ENCODE measurements at regions not wholly inside any gene's neighbourhood (a gene's known extent, or its start where the extent isn't known, plus 50 kb on each side); places are given as distances from the start of the nearest gene placed in this dataset.

DNA sequence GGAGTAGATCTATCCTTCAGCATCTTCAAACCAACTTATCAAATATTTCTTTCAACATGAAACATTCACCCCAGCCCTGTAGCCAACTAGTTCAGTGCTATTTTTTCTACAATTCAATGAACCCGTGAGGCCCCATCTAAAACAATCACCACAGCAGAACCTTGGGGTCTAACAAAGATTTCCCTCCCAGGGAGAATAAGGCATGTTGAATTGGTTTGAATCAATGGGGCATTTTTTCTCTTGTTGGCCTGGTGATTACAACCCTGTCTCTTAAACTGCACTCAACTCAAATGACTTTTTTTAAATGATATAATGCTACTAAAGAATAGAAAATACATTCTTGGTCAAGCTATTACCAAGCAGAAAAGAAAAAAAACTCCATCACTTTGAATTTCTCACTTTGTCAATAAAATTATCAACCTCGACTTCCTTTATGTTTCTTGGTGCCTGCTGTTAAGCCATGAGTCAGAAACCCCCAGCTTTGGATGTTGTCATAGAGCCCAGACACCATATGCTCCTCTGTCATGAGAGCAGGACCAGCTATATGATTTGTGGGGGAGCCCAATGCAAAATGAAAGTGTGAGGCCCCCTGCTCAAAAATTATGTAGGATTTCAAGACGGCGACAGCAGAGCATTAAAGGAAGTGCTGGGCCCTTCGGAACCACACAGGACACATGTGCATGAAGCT, 282.4 kb downstream of the MEIS1 start:
- Histone ChIP-seq H3K27me3 (no peaks in the 10 kb centered on the region), H3K4me1 (peaks cover 12% of the 10 kb centered on the region), H3K4me2 (no peak overlapping the region), H3K36me3 (no peaks in the 10 kb centered on the region), H3K27ac (no peak overlapping the region), H3K4me3 (no peak overlapping the region), H3K9me3 (no peaks in the 10 kb centered on the region), H3K9ac (no peak overlapping the region), H4K20me1 (no peaks in the 10 kb centered on the region)
- TF ChIP-seq Cebpa-rat (IDR thresholded peaks at IDR 0.05), result no peak

GRCh38 chr2:66717973-66718372, 283.0 kb downstream of the MEIS1 start:
- peaks cover 12% of the 10 kb centered on the region for H3K4me1 ChIP-seq
- no peaks in the 10 kb centered on the region for H3K27me3 ChIP-seq
- no peaks in the 10 kb centered on the region for H4K20me1 ChIP-seq
- no peak for TF ChIP-seq Cebpa-rat (IDR thresholded peaks at IDR 0.05)
- no peaks in the 10 kb centered on the region for H3K9me3 ChIP-seq
- H3K9ac ChIP-seq, result no peak overlapping the region
- H3K4me2 ChIP-seq, result no peak overlapping the region
- H3K4me3 ChIP-seq, result no peak overlapping the region
- H3K36me3 ChIP-seq, result no peaks in the 10 kb centered on the region
- no peak overlapping the region for H3K27ac ChIP-seq

GRCh38 chr2:66721776-66722175, 286.9 kb downstream of the MEIS1 start:
- H3K9ac ChIP-seq, result no peak overlapping the region
- no peaks in the 10 kb centered on the region for H3K36me3 ChIP-seq
- no peaks in the 10 kb centered on the region for H3K27me3 ChIP-seq
- no peaks in the 10 kb centered on the region for H3K9me3 ChIP-seq
- H3K27ac ChIP-seq, result no peak overlapping the region
- no peak overlapping the region for H3K4me3 ChIP-seq
- peaks cover 12% of the 10 kb centered on the region for H3K4me1 ChIP-seq
- peak overlapping the region; percentile 41; the same call in 1 of the 2 replicates for H3K4me2 ChIP-seq
- H4K20me1 ChIP-seq, result no peaks in the 10 kb centered on the region
- no peak for TF ChIP-seq Cebpa-rat (IDR thresholded peaks at IDR 0.05)

- no peak overlapping the region for H3K9ac ChIP-seq
- H3K27ac ChIP-seq, result no peak overlapping the region
- no peaks in the 10 kb centered on the region for H3K27me3 ChIP-seq
- H3K4me2 ChIP-seq, result no peak overlapping the region
- H3K4me3 ChIP-seq, result no peak overlapping the region
- no peaks in the 10 kb centered on the region for H3K9me3 ChIP-seq
- no peak for TF ChIP-seq Cebpa-rat (IDR thresholded peaks at IDR 0.05)
- no peaks in the 10 kb centered on the region for H4K20me1 ChIP-seq
- no peaks in the 10 kb centered on the region for H3K36me3 ChIP-seq
- peaks cover 12% of the 10 kb centered on the region for H3K4me1 ChIP-seq
These were observed 289.3 kb downstream of the MEIS1 start for GRCh38 chr2:66724241-66724640.

DNA sequence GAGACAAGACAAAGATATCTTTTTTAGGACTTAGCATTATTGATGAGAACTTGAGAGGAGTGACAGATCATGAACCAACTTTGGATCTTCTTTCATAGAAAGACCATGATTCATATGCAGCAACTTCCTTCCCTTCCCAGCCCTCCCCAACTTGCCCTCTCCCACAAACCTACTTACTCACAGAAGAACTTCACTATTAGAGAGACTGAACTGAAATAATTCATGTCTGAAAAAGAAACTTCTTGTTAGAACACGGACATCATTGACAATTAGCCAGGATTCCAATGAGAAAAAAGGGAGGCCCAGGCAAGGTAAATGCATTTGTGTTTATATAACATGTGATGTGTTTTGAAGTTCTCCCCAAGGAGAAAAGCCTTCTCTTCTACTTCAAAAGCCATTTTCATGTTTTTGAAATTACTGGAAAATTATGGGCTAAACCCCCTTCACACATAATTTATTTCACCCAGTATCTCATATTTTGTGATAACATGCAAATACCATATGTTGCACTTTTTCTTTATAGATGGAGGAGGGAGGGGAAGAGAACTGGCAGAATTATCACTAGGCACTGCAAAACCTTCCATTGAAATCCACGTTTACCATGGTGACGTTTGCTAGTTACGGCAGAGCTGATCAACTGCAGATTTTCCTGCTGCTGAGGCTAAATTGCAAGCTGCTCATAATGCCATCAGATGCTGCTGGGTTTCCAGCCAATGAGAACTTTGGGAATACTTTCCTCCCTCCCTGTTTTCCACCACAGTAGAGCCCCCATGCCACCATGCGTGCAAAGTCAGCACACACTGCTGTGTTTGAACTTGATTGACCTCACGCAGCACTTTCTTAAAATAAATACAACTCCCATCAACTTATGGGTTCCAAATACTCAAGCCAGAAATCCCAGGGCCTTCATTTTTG, 294.7 kb downstream of the MEIS1 start:
- no peaks in the 10 kb centered on the region for H3K27me3 ChIP-seq
- no peaks in the 10 kb centered on the region for H3K4me1 ChIP-seq
- H3K9ac ChIP-seq, result no peak overlapping the region
- no peaks in the 10 kb centered on the region for H3K36me3 ChIP-seq
- H3K4me2 ChIP-seq, result no peak overlapping the region
- no peaks in the 10 kb centered on the region for H4K20me1 ChIP-seq
- H3K27ac ChIP-seq, result no peak overlapping the region
- H3K9me3 ChIP-seq, result no peaks in the 10 kb centered on the region
- no peak overlapping the region for H3K4me3 ChIP-seq
- TF ChIP-seq Cebpa-rat (IDR thresholded peaks at IDR 0.05), result no peak

GRCh38 chr2:66730441-66730840, 295.5 kb downstream of the MEIS1 start:
- Histone ChIP-seq H3K4me2 (no peak overlapping the region), H3K4me1 (no peaks in the 10 kb centered on the region), H3K27ac (no peak overlapping the region), H3K4me3 (no peak overlapping the region), H4K20me1 (no peaks in the 10 kb centered on the region), H3K9ac (no peak overlapping the region), H3K9me3 (no peaks in the 10 kb centered on the region), H3K36me3 (no peaks in the 10 kb centered on the region), H3K27me3 (no peaks in the 10 kb centered on the region)
- no peak for TF ChIP-seq Cebpa-rat (IDR thresholded peaks at IDR 0.05)

DNA sequence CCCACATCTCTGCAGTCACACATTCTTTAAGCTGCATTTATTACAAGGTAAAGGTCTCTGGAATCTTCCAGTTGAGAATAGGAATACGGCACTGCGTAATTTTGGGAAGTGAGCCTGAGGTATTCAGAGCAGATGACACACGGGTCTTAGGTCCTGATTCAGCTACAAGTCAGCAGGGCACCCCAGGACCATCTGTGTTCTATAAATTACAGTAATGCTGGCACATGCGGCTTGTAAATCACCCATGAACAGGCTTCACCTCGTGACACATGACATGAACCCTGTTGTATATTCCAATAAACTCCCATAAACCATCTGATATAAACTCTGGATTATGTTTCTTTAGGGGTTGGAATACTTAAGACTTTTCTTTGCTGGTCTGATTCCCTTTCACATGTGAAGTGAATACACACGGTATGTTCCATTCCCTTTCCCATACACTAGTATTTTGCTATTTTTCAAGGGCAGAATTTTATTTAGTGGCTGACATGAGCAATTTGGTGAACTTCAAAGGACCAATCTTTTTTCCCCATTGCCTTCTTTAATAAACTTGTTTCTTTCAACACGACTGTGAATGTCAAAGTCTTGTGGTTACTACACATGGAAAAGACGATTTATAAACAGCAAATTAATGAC, 298.6 kb downstream of the MEIS1 start:
- H3K4me1 ChIP-seq, result no peaks in the 10 kb centered on the region
- no peaks in the 10 kb centered on the region for H3K27me3 ChIP-seq
- TF ChIP-seq Cebpa-rat (IDR thresholded peaks at IDR 0.05), result no peak
- H3K9ac ChIP-seq, result no peak overlapping the region
- no peaks in the 10 kb centered on the region for H3K36me3 ChIP-seq
- no peak overlapping the region for H3K4me2 ChIP-seq
- H3K4me3 ChIP-seq, result no peak overlapping the region
- H4K20me1 ChIP-seq, result no peaks in the 10 kb centered on the region
- H3K27ac ChIP-seq, result no peak overlapping the region
- no peaks in the 10 kb centered on the region for H3K9me3 ChIP-seq

- H3K27ac ChIP-seq, result no peak overlapping the region
- no peaks in the 10 kb centered on the region for H4K20me1 ChIP-seq
- no peak for TF ChIP-seq Cebpa-rat (IDR thresholded peaks at IDR 0.05)
- peak overlapping the region; percentile 29 for H3K4me2 ChIP-seq
- H3K36me3 ChIP-seq, result no peaks in the 10 kb centered on the region
- no peak overlapping the region for H3K9ac ChIP-seq
- peaks cover 9% of the 10 kb centered on the region; the same call in 1 of the 2 replicates for H3K4me1 ChIP-seq
- no peak overlapping the region for H3K4me3 ChIP-seq
- H3K27me3 ChIP-seq, result no peaks in the 10 kb centered on the region
- no peaks in the 10 kb centered on the region for H3K9me3 ChIP-seq
These were observed 314.0 kb downstream of the MEIS1 start for GRCh38 chr2:66748939-66749338.

DNA sequence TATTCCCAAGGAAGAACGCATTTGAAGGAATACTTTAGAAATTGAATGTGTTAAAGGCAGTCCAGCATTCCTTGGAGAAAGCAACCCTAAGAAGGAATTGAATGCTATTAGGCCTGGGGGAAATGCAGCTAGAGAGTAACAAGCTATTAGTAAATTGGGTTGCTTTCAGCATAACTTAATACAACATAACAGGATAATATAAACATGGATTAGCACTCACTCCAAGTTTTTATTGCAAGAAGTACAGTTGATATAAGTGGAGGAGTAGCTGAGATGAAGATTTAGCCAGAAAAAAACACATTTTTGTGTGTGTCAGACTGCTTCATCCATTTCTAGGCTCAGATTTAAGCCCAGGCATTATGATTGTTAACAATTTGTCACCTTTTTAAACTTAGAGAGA, 314.6 kb downstream of the MEIS1 start:
- no peak overlapping the region for H3K4me2 ChIP-seq
- no peak overlapping the region for H3K27ac ChIP-seq
- H4K20me1 ChIP-seq, result no peaks in the 10 kb centered on the region
- peaks cover 9% of the 10 kb centered on the region; the same call in 1 of the 2 replicates for H3K4me1 ChIP-seq
- no peaks in the 10 kb centered on the region for H3K36me3 ChIP-seq
- H3K27me3 ChIP-seq, result no peaks in the 10 kb centered on the region
- H3K9ac ChIP-seq, result no peak overlapping the region
- no peak for TF ChIP-seq Cebpa-rat (IDR thresholded peaks at IDR 0.05)
- H3K4me3 ChIP-seq, result no peak overlapping the region
- no peaks in the 10 kb centered on the region for H3K9me3 ChIP-seq

- no peaks in the 10 kb centered on the region for H3K36me3 ChIP-seq
- no peaks in the 10 kb centered on the region for H3K27me3 ChIP-seq
- H3K4me3 ChIP-seq, result no peak overlapping the region
- H3K9me3 ChIP-seq, result 0 out of 2 replicates have a peak, but pooled peaks cover 5% of the 10 kb centered on the region
- TF ChIP-seq Cebpa-rat (IDR thresholded peaks at IDR 0.05), result no peak
- H4K20me1 ChIP-seq, result no peaks in the 10 kb centered on the region
- no peak overlapping the region for H3K9ac ChIP-seq
- peaks cover 9% of the 10 kb centered on the region; the same call in 1 of the 2 replicates for H3K4me1 ChIP-seq
- H3K4me2 ChIP-seq, result no peak overlapping the region
- no peak overlapping the region for H3K27ac ChIP-seq
These were observed 318.3 kb downstream of the MEIS1 start for GRCh38 chr2:66753257-66753656.

Data from BLaER1 (cell line).